NAMALWA (cell line): ENCODE measurements at regions not wholly inside any gene's neighbourhood (a gene's known extent, or its start where the extent isn't known, plus 50 kb on each side); places are given as distances from the start of the nearest gene placed in this dataset.
"Not testable (repeated sequence)": the region's sequence is repeated elsewhere in the genome, so short reads cannot be mapped to it uniquely, and the experiment has no call there.

Experiments
- DNase-seq: peaks from one replicate; pipeline ENCODE4 v3.0.0-alpha.2; 2015; ENCODE audit warnings: low spot score

DNA sequence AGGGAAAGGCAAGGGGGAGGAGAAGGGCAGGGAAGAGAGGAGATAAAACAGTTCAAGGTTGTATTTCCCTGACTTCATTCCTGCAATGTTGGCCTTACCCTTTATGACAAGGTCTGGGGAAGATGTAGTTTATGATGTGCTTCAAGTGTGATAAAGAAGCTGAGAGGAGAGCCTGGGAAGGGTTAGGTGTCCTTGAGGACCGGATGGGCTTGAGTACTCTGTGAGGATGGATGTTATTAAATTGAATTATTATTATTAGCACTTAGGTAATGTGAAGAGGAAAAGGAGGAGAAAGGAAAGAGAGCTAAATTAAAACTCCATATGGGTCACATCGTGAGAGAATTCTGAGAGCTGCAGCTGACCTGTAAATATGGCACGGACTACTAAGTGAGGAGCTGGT is 719.4 kb upstream of the CELF4 start:
- no peak for DNase-seq

DNA sequence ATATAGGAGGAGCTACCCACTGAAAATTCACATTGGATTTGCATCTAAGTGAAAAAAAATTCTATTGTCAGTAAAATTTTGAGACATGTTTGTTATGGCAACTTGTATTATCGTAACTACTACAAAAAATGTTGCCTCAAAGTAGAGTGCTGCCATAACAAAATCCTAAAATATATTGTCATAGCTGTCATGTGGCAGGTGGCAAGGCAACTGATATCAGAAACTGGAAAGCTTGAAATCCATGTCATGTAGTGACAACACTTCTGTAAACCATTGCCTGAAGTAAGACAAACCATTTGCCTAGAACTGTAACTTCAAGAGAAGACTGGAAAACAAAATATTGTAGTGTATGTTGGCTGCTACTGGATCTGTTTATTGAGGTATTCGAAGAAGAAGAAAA is 697.5 kb upstream of the CELF4 start:
- no peak for DNase-seq

DNA sequence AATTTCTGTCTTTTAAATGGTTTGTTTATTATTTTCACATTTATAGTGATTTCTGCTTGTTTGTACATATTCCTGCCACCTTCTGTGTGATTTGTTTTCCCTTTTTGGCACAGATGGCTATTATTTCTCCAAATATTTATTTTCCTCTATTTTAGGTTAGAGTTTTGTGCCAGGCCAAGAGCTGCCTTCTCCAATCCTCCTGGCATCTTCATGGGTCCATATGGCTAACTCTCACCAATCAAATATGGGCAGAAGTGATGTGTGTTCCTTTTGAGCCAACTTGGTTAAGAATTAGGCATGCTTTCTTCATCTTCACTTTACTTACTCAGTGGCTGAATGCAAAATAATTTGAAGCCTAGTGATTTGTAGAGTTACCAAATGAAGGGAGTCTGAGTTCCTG is 697.1 kb upstream of the CELF4 start:
- no peak for DNase-seq

DNA sequence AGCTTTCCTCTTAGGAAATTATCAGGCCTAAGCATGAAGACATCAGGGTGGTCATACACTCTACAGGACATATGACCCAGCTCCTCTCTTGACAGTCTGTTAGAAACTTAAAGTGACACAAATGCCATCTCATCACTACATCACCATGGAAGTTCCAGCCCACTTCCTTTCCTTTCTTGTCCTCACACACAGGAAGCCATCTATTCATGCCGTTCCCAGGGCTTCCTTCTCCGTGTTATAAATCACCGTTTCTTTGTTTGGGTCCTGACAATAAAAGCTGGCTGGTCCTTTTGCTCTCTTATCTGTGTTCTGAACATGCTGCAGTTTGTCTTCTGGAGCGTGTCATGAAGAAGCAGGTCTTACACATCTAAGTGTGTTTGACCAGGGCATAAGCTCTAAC is 692.1 kb upstream of the CELF4 start:
- DNase-seq: no peak

DNA sequence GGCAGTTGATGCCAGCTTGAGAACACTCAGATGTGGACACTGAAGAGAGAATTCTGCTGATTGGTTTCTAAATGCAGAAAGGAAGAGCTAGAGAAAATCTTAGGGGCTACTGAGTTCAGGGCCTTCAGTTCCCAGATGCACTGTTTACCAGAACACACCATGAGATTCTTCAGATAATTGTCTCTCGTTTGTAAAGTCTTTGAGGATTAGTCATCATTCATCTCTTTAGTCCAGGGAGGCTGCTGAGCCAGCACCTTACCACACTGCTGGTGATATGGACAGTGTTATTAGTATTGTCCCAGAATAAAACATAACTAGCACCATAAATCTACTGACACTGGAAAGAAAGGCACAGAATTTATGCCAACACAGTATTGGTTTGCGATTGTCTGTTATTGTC is 690.8 kb upstream of the CELF4 start:
- DNase-seq: no peak

DNA sequence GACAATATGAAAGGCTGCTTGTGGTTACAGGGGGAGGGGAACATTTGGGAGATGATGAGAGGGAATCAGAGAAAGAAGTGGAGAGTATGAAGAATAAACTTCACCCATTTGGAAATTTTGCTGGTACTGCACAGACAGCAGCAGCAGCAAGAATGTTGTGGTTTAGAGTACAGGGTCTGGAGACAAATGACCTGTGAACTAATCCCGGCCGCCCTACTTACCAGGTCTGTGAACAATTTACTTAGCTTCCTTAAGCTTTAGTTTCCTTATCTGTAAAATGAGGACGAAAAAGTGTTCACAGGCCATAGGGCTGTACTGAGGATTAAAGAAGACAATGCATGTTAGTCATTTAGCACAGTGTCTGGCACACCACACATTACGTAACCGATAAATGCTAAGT is 685.4 kb upstream of the CELF4 start:
- no peak for DNase-seq

DNA sequence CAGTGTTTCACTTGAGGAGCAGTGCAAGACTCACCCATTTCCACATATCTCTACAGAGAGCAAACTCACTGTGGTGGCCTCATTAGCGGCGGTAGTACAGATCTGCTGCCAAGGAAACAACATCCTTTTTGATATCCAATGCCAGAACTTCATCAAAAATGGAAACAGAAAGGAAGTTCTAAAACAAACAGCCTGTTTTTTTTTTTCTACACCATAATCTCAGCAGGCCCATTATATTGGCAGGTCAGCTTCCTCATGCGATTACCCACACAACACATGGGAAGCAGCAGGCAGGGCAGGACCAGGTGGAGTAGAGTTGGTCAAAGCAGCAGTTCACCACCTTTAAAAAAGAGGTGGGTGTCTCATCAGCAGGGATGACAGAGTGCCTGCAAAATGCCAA is 678.9 kb upstream of the CELF4 start:
- no peak for DNase-seq

DNA sequence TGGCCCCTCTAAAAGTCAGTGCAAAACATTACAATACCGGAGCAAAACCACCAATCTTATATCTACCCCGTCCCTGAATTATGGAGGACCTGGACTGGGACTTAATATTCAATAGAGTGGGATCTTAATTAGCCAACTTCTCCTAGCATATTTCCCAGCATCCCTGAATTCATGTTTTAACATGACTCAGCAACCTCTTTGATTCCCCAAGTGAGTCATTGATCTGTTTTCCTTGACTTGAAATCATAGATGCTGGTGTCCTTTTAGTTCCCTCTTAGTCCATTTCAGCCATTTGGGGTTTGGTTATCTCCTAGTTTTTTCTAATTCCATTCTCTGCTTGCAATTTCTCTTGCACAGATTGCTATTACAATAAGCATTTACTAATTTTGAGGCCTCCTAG is 677.7 kb upstream of the CELF4 start:
- no peak for DNase-seq

DNA sequence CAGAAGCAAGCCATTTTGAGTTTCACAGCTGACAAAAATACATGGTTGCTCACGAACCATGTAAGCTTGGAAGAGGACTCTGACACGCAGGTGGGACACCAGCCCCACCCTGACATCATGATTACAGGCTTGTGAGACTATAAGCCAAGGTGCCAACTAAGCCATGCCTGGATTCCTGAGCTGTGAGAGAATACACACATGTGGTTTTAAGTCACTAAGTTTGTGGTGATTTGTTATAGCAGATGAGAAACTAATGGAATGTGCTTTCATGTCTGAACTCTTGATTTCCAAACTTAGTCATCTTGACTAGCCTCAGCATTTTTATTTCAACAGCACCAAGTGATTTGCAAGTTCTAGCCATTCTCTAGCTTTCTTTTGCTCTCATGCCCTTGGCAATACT is 676.1 kb upstream of the CELF4 start:
- no peak for DNase-seq

DNA sequence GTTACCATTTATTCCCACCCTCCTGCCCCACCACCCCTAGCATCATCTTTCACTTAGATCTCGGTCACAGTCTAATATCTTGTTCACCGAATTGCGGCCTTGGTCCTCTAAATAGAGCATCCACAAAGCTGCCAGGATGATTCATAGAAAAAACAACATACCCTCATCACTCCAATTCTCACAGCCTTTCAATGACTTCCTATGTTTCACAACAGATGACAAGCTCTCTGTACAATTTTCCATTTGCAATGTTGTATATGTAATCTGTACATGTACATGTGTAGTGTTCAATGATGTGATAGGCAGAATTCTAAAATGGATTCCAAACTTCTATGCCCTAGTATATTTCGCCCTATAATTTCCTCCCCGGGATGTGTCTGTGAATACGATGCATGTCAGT is 675.6 kb upstream of the CELF4 start:
- no peak for DNase-seq

DNA sequence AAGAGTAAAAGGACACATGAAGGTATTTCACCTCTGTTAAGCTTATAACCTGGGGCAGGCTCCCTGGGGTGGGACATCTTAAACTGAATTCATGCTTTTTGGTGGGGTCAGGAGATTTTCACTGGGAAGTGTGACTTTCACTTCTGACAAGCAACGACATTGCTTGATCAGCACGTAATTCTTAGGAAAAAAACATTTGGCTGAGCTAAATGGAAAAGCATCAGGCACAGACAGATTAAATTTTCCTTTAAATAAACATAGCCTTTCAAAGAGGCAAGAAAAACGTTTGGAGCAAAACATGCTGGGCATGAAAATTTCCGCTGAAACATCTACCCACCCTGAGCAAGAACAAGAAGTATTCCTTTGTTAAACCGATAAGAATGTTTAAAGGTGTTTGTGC is 674.0 kb upstream of the CELF4 start:
- no peak for DNase-seq

DNA sequence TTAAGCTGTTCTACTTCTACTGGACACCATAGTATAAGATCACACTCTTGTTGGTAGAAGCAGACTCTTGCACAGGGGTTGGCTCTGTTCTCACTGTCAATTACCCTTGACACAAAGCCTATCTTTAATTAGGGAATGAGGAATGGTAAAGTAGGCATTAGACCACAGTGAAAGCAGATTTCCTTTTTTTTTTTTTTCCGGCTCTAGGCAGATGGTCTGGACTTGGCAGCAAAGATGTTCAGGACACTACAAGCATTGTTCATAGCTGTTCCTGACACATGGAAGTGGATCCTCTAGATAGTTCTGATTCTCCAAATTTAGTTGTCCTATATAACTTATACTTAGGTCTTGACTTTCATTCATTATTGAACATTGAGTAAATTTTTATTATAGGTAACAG is 672.2 kb upstream of the CELF4 start:
- no peak for DNase-seq

DNA sequence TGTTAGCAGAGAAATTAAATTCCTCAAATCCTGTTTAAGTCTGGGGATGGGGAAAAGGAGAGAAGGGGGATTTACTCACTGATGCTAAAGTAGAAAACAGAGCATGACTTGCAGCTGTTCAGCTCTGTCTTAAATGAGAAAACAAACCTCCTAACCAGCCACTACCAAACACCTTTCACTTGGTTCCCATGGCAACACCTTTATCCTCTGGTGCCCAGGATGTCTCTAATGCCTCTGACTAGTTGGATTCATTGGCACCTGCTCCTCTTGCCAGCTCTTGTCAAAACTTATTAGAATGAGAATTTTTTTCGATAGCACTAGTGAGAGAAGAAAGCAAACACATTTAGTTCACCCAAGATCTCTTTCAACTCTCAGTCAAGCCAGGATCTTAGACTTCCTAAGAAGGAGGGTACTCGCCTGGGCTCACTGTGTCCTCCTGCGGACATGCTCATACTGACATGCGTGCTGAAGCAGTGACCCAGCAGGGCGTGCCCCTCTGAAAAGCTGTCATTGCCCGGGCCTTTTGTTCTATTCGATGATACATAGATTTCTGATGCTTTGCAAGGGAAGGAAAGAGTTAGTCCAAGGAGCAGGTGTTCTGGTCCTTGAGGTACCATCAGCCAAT is 656.0 kb upstream of the CELF4 start:
- DNase-seq: no peak

DNA sequence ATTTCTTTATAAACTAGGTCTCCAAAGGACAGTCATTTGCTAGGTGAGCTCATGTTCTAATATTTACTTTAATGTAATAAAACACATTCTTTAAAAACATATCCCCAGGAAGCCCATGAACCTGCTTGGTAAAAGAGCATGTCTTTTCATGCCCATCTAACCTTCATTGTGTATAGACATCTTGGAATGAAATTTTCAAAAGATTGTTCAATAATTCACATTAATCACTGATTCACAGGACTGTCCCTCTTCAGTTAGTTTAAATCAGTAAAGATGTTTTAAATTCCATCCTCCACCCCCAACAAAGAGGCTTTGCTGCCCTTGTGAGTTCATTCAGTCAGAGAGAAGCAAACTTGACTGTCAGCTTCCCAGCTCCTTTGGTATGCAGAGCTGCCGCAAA is 633.4 kb upstream of the CELF4 start:
- DNase-seq: no peak

DNA sequence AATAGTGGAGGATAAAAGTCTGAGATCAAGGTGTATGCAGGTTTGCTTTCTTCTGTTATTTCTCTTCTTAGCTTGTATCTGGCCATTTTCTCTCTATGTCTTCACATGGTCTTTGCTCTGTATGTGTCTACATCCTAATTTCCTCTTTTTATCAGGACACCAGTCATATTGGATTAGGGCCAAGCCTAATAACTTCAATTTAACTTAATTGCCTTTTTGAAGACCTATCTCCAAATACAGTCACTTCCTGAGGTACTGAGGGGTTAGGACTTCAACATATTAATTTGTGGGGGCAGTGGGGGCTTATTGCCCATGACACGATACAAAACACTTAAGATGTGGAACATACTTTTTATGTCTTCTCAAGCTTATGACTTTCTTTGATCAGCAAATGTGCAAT is 632.9 kb upstream of the CELF4 start:
- DNase-seq: no peak

DNA sequence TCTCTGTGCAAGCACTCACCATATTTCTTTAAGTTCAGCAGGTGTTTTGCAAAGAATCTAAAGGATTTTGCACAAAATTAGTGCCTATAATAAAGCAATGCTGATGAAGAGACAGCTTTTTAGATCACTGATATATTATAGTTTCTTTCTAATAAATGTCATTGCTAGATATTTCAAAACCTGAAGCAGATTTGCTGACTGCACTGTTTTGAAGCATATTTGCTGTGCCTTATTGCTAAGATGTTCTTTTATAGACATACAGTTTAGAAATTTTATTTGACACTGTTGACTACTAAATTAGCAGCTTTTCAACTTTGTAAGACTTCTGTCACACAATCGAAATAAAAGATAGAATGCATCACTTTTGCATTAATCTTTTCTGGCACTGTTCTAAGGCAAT is 620.9 kb upstream of the CELF4 start:
- DNase-seq: no peak

DNA sequence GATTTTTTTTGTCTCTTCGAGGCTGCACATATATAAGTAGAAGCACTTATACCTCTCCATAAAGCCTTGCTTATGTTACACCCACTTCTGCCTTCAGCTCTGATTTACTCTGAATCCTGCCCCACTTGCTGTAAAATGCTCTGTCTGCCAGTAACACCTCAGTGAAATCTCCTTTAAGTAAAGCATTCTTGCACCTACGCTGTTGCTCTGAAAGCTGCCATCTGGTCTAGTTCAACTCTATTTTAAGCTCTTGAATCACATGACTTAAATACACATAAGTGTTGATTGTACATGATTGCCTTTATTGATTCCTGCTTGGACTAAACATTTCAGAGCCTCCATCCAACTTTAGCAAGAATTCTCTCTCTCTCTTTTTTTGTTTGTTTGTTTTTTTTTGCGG is 609.0 kb upstream of the CELF4 start:
- DNase-seq: no peak

DNA sequence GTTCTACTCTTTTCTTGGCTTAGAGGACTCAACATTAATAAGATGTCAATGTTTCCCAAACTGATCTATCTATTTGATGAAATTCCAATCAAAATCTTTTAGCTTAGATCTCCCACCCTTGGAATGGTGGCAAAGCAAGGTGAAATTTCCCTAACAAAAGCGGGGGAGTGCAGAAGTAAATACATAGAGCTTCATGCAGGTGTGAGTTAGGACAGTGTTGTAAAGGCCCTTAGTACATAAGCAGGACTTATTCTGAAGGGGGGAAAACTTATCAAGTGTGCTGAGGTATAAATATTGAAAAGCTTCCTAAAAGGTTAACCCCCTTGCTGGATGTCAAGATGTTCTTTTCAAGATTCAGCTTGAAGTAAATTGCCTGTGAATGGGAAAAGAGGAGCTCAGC is 608.6 kb upstream of the CELF4 start:
- DNase-seq: no peak

DNA sequence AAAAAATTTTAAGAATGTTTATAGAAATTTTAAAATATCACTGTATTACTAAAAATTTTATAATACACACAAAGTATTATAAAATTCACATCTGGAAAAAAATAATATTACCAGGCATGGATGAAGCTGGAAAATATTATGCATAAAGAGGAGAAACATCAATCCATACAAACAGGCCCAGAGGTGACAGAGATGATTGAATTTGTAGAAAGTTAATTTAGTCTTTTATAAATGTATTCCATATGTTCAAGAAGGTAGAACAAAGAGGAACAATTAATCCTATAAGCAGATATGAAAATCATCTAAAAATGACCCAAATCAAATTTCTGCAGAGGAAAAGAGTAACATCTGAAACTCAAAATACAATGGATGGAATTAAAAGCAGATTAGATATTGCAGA is 605.2 kb upstream of the CELF4 start:
- no peak for DNase-seq

DNA sequence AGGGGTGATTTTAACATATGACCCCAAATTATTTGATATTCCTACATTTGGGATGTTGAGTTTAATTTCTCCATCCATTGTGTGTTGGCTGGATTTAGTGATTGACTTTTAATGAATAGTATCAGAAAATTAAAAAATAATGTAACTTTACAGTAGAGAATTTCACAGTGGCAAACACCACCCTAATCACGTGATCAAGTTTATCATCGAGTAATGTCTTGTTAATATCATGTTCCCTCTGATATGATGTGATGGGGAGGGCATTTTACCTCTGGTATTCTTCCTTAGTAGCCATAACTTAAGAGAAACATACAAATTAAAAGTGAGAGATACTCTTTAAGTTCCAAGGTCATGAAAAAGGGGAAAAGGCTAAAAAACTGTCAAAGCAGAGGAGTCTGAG is 602.0 kb upstream of the CELF4 start:
- no peak for DNase-seq

DNA sequence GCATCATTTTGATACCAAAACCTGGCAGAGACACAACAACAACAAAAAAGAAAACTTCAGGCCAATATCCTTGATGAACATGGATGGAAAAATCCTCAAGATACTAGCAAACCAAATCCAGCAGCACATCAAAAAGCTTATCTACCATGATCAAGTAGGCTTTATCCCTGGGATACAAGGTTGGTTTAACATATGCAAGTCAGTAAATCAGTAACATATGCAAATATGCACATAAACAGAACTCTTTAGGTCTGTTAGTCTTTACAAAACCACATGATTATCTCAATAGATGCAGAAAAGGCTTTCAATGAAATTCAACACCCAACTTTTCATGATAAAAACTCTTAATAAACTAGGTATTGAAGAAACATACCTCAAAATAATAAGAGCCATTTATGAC is 587.5 kb upstream of the CELF4 start:
- not testable (repeated sequence) for DNase-seq

DNA sequence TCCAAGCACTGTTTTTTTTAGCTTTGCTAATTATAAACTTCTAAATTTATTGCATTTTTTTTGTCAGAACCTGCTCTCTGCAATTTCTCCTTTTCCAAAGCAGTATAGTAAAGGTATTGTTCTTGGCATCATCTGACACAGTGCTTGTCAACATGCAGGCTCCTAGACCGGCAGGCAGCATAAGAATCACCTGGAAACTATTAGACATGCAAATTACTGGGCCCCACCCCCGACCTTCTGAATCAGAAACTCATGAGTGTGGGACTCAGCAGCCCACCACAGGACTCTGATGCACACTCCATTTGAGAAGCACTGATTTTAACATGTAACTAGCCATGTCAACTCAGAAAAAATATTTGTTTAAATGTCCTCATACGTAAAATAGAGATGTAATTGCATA is 551.1 kb upstream of the CELF4 start:
- no peak for DNase-seq

DNA sequence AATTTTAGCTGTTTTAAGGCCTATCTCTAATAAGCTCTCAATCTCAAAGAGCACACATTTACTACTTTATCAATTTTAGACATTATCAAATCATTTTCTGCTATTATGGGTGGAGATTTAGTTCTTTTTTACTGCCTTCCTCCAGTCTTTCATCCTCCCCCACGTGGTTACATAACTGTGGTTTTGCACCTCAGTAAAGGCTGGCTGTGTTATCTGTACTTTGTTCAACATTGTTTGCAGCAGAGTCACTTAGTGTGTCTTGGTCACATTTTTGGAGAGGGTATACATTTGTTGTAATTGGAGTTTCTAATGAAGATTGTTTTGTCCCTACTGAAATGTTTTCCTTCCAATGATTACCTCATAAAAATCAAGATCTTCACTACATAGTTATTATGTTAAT is 549.6 kb upstream of the CELF4 start:
- no peak for DNase-seq

DNA sequence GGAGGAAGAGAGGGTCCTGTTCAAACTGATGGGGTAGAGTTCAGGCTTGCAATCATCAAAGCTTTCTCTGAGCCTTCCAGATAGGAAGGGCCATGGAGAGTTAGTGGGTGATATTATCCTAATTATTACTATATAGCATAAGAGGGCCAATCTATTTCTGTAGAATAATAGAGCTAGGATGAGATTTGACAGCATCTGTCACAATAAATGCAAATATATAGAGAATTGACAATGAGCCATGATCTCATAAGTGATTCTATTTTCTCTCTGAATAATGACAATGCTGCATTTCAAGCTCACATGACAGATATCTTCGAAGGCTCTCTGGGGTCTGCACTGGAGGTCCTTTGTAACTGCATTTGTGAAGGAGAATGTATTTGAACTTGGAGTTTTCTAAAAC is 521.9 kb upstream of the CELF4 start:
- DNase-seq: no peak

DNA sequence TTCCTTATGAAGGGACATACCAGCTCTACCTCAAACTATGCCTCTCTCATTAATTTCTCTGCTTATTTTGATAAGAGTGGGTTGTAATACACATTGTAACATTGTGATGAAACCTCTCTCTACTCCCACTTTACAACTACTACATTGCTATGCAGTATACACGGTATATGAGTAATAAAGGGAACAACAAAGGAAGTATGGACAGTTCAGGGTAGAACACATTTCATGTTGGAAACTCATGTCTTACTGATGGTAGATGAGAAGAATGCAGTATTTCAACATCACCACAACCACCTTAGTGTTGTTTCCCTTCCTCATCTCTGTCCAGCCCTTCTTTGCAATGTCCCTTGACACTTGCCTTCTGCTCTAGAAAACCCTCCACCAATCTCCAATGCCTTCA is 515.9 kb upstream of the CELF4 start:
- no peak for DNase-seq
